IMR-90 (cell line): ENCODE measurements at regions not wholly inside any gene's neighbourhood (a gene's known extent, or its start where the extent isn't known, plus 50 kb on each side); places are given as distances from the start of the nearest gene placed in this dataset.

Experiments used
- ATAC-seq: fragments of 200-7000 bp; cut with Tn5 transposase; 2 replicates; pipeline ENCODE4 v1.9.1; 2020; ENCODE audit warnings: low read depth, mild to moderate bottlenecking, moderate library complexity
- BruUV-seq: library from RNA; stranded (reverse); fragments of 400-500 nt; replicated peaks from 2 replicates; lab custom pipeline; 2021; lab: Mats Ljungman, UMichigan
- CTCF ChIA-PET: fragments of 300-600 bp; formaldehyde crosslinking; extraction: SDS; loops from one replicate; lab custom pipeline; 2021; ENCODE audit warnings: antibody characterized with exemption; lab: Yijun Ruan, JAX
- POLR2A ChIA-PET: fragments of 300-600 bp; sonication (Branson Sonifier 250); formaldehyde crosslinking; loops from one replicate; lab custom pipeline; 2022; ENCODE audit warnings: antibody characterized with exemption; ENCODE audit not compliant: unreplicated experiment; lab: Charles Lee
- DNase-seq: peaks from one replicate; pipeline ENCODE4 v3.0.0; 2013
- H2AFZ ChIP-seq: replicated peaks from 2 replicates; pipeline ENCODE3; 2013; ENCODE audit warnings: low read length, mild to moderate bottlenecking; ENCODE audit not compliant: poor library complexity
- H2AK5ac ChIP-seq: 2 replicates; pipeline ENCODE4 v1.6.1; 2013; ENCODE audit warnings: low read depth, low read length, inconsistent platforms
- H2AK9ac ChIP-seq: replicated peaks from 2 replicates; pipeline ENCODE3; 2013; ENCODE audit warnings: mild to moderate bottlenecking, low read depth, low read length, moderate library complexity; ENCODE audit not compliant: poor library complexity
- H2BK120ac ChIP-seq: 2 replicates; pipeline ENCODE4 v1.6.1; 2013; ENCODE audit warnings: low read depth, low read length, inconsistent platforms
- H2BK15ac ChIP-seq: 3 replicates; pipeline ENCODE4 v1.6.1; 2013; ENCODE audit warnings: low read depth, low read length, inconsistent platforms
- H2BK20ac ChIP-seq: 2 replicates; pipeline ENCODE4 v1.6.1; 2013; ENCODE audit warnings: low read depth, mild to moderate bottlenecking, inconsistent platforms, low read length, moderate library complexity
- H2BK5ac ChIP-seq: 2 replicates; pipeline ENCODE4 v1.6.1; 2013; ENCODE audit warnings: mild to moderate bottlenecking, low read depth, low read length, inconsistent platforms; ENCODE audit not compliant: poor library complexity, severe bottlenecking
- H3K14ac ChIP-seq: replicated peaks from 2 replicates; pipeline ENCODE4 v1.6.1; 2013; ENCODE audit warnings: low read depth, low read length, inconsistent platforms
- H3K18ac ChIP-seq: 2 replicates; pipeline ENCODE4 v1.6.1; 2013; ENCODE audit warnings: low read depth, low read length, control low read depth
- H3K23ac ChIP-seq: 2 replicates; pipeline ENCODE4 v1.6.1; 2013; ENCODE audit warnings: low read depth, low read length, inconsistent platforms
- H3K27ac ChIP-seq: 2 replicates; pipeline ENCODE4 v1.5.1; 2013; ENCODE audit warnings: mild to moderate bottlenecking, control low read depth, low read length; ENCODE audit not compliant: insufficient read depth
- H3K27me3 ChIP-seq: 2 replicates; pipeline ENCODE4 v1.6.1; 2013; ENCODE audit warnings: low read length; ENCODE audit not compliant: control insufficient read depth, insufficient read depth
- H3K36me3 ChIP-seq: 2 replicates; pipeline ENCODE4 v1.6.1; 2013; ENCODE audit warnings: low read length, mixed read lengths; ENCODE audit not compliant: control insufficient read depth, insufficient read depth
- H3K4ac ChIP-seq: 2 replicates; pipeline ENCODE4 v1.6.1; 2013; ENCODE audit warnings: low read depth, low read length, inconsistent platforms
- H3K4me1 ChIP-seq: 2 replicates; pipeline ENCODE4 v1.6.1; 2013; ENCODE audit warnings: low read length, mixed read lengths; ENCODE audit not compliant: control insufficient read depth, insufficient read depth
- H3K4me2 ChIP-seq: 2 replicates; pipeline ENCODE4 v1.6.1; 2013; ENCODE audit warnings: low read depth, mild to moderate bottlenecking, control low read depth, low read length, moderate library complexity
- H3K4me3 ChIP-seq: 2 replicates; pipeline ENCODE4 v1.5.1; 2013; ENCODE audit warnings: low read depth, mild to moderate bottlenecking, control low read depth, low read length, moderate library complexity; ENCODE audit not compliant: insufficient read depth
- H3K56ac ChIP-seq: 2 replicates; pipeline ENCODE4 v1.6.1; 2013; ENCODE audit warnings: low read length, inconsistent platforms; ENCODE audit not compliant: insufficient read depth; ENCODE audit errors: extremely low read depth
- H3K79me1 ChIP-seq, 2 experiments: 2 replicates each; pipeline ENCODE4 v1.6.1; 2013; ENCODE audit warnings: low read length in 2 of 2, inconsistent platforms in 1 of 2, low read depth in 1 of 2
- H3K9ac ChIP-seq: 2 replicates; pipeline ENCODE4 v1.6.1; 2013; ENCODE audit warnings: low read depth, low read length, control low read depth
- H3K9me1 ChIP-seq: 2 replicates; pipeline ENCODE4 v1.6.1; 2013; ENCODE audit warnings: low read length, inconsistent platforms; ENCODE audit not compliant: insufficient read depth
- H3K9me3 ChIP-seq: 2 replicates; pipeline ENCODE4 v1.6.1; 2013; ENCODE audit warnings: low read length; ENCODE audit not compliant: control insufficient read depth, insufficient read depth
- H4K20me1 ChIP-seq: 2 replicates; pipeline ENCODE4 v1.6.1; 2013; ENCODE audit warnings: low read length, inconsistent platforms; ENCODE audit not compliant: insufficient read depth
- H4K5ac ChIP-seq: 2 replicates; pipeline ENCODE4 v1.6.1; 2013; ENCODE audit warnings: mild to moderate bottlenecking, low read depth, low read length, control low read depth
- H4K8ac ChIP-seq, 2 experiments: 2 replicates each; pipeline ENCODE4 v1.6.1; 2013; ENCODE audit warnings: low read depth in 2 of 2, low read length in 2 of 2, control low read depth in 1 of 2, inconsistent platforms in 1 of 2
- H4K91ac ChIP-seq: 2 replicates; pipeline ENCODE4 v1.6.1; 2013; ENCODE audit warnings: low read depth, low read length, inconsistent platforms; ENCODE audit not compliant: insufficient read depth
- BHLHE40 ChIP-seq: fragments of 150-350 bp; IDR thresholded peaks from 2 replicates; pipeline ENCODE4 v1.6.1; 2016; ENCODE audit warnings: mild to moderate bottlenecking, low read depth, low read length
- CHD1 ChIP-seq: IDR thresholded peaks from 2 replicates; pipeline ENCODE4 v1.6.1; 2012; ENCODE audit warnings: low read depth, low read length, improper control_type of control experiment
- FOS ChIP-seq: fragments of 150-350 bp; IDR thresholded peaks from 2 replicates; pipeline ENCODE4 v1.6.1; 2016; ENCODE audit warnings: low read depth, low read length
- MAFK ChIP-seq: IDR thresholded peaks from 2 replicates; pipeline ENCODE4 v1.6.1; 2012; ENCODE audit warnings: low read depth, low read length, improper control_type of control experiment
- MAZ ChIP-seq: IDR thresholded peaks from 2 replicates; pipeline ENCODE4 v1.6.1; 2012; ENCODE audit warnings: low read depth, mild to moderate bottlenecking, low read length, improper control_type of control experiment, moderate library complexity, borderline replicate concordance
- MXI1 ChIP-seq: IDR thresholded peaks from 2 replicates; pipeline ENCODE4 v1.6.1; 2012; ENCODE audit warnings: low read depth, mild to moderate bottlenecking, low read length, moderate library complexity, borderline replicate concordance
- POLR2A ChIP-seq: IDR thresholded peaks from 2 replicates; pipeline ENCODE4 v1.6.1; 2012; ENCODE audit warnings: mild to moderate bottlenecking, low read depth, low read length
- RFX5 ChIP-seq: IDR thresholded peaks from 2 replicates; pipeline ENCODE4 v1.8.0; 2012; ENCODE audit warnings: low read depth, mild to moderate bottlenecking, low read length, moderate library complexity
- SMC3 ChIP-seq: fragments of 150-350 bp; IDR thresholded peaks from 2 replicates; pipeline ENCODE4 v1.6.1; 2016; ENCODE audit warnings: low read depth, mild to moderate bottlenecking, antibody characterized with exemption, low read length, moderate library complexity
- WGBS, 2 experiments: methylation state at CpG; one replicate each; pipeline versions ENCODE4 v1.1.5 to v1.1.7; 2013; ENCODE audit warnings: missing lambda C conversion rate in 2 of 2; ENCODE audit not compliant: insufficient read length in 1 of 2; ENCODE audit errors: extremely low coverage in 2 of 2; 5-methylcytosine and 5-hydroxymethylcytosine counted together
- dilution Hi-C: fragments of 300-500 bp; cut with HindIII; formaldehyde crosslinking; loops from one replicate; pipeline ENCODE4 v1.14.3; 2018; ENCODE audit warnings: low sequenced_read_pairs; ENCODE audit not compliant: unreplicated experiment
- in situ Hi-C: fragments of 300-500 bp; cut with MboI; formaldehyde crosslinking; loops from 3 replicates; pipeline ENCODE4 v1.14.3; 2019; ENCODE audit warnings: low sequenced_read_pairs, inconsistent platforms, mixed read lengths
- intact Hi-C: fragments of 100-400 bp; cut with micrococcal nuclease; formaldehyde crosslinking; loops from 2 replicates; pipeline ENCODE4 v1.10.0; 2022
- TF ChIP-seq, protein P1 (sequence below): fragments of 150-350 bp; IDR thresholded peaks from 2 replicates; pipeline ENCODE4 v1.6.1; 2016; ENCODE audit warnings: low read depth, mild to moderate bottlenecking, low read length, moderate library complexity, borderline replicate concordance
- TF ChIP-seq, protein P2 (sequence below): conservative IDR thresholded peaks from 2 replicates; pipeline ENCODE4 v1.5.1; 2012; ENCODE audit warnings: mild to moderate bottlenecking, low read depth, low read length, improper control_type of control experiment

DNA sequence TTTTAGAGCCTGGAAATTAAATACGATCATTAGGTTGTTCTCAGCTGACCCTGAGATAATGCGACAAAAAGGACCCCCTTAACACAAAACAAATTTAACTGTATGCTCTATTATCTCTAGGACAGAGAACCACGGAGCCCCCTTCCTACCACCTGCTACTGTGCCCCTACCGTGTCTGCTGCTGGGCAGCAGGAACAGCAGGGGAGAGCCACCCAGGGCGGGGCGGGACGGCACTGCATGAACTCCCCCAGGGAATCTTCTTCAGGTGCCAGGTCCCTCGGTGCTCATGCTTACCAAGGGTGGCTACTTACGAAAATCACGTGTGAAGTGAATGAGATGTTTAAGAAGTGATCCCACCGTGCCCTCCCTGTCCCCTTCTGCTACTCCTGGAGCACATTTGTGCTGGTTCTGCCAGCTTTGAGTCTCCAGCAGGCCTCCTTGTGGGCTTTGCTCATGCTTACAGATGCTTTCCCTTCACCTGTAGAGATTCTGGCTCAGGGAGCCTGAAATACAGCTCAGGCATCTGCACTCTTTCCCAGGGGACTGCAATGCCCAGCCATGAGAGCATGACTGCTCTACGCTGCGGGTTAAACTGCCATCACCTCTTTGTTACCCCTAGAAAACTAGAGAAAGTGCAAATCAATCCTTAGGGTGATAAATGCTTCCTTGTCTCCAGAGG lies 59.9 kb downstream of the MRPL32 start:
- Histone ChIP-seq H2BK5ac (no peak overlapping the region), H4K8ac (no peak overlapping the region), H3K36me3 (no peaks in the 10 kb centered on the region), H2BK120ac (no peak overlapping the region), H3K9ac (no peak overlapping the region), H2AK9ac (no peak overlapping the region), H3K27me3 (peaks cover 5% of the 10 kb centered on the region), H2AK5ac (no peak overlapping the region), H3K4ac (no peak overlapping the region), H3K18ac (no peak overlapping the region), H3K9me3 (no peaks in the 10 kb centered on the region), H3K27ac (no peak overlapping the region), H4K5ac (no peak overlapping the region), H3K23ac (no peak overlapping the region), H2AFZ (no peak overlapping the region), H3K14ac (no peak overlapping the region), H3K4me2 (no peak overlapping the region), H3K9me1 (no peaks in the 10 kb centered on the region), H2BK15ac (no peak overlapping the region), H3K56ac (no peak overlapping the region), H3K4me3 (no peak overlapping the region), H2BK20ac (no peak overlapping the region), H3K79me1 (no peaks in the 10 kb centered on the region), H4K20me1 (no peaks in the 10 kb centered on the region), H3K4me1 (no peaks in the 10 kb centered on the region), H4K91ac (no peak overlapping the region)
- ChIA-PET CTCF (no interaction called here), POLR2A (no interaction called here)
- TF ChIP-seq, protein P1, sequence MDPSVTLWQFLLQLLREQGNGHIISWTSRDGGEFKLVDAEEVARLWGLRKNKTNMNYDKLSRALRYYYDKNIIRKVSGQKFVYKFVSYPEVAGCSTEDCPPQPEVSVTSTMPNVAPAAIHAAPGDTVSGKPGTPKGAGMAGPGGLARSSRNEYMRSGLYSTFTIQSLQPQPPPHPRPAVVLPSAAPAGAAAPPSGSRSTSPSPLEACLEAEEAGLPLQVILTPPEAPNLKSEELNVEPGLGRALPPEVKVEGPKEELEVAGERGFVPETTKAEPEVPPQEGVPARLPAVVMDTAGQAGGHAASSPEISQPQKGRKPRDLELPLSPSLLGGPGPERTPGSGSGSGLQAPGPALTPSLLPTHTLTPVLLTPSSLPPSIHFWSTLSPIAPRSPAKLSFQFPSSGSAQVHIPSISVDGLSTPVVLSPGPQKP: no peak
- TF ChIP-seq MXI1 (no peak), BHLHE40 (no peak), POLR2A (no peak), RFX5 (no peak), MAFK (no peak), MAZ (no peak), FOS (no peak), SMC3 (no peak), CHD1 (no peak)
- TF ChIP-seq, protein P2, sequence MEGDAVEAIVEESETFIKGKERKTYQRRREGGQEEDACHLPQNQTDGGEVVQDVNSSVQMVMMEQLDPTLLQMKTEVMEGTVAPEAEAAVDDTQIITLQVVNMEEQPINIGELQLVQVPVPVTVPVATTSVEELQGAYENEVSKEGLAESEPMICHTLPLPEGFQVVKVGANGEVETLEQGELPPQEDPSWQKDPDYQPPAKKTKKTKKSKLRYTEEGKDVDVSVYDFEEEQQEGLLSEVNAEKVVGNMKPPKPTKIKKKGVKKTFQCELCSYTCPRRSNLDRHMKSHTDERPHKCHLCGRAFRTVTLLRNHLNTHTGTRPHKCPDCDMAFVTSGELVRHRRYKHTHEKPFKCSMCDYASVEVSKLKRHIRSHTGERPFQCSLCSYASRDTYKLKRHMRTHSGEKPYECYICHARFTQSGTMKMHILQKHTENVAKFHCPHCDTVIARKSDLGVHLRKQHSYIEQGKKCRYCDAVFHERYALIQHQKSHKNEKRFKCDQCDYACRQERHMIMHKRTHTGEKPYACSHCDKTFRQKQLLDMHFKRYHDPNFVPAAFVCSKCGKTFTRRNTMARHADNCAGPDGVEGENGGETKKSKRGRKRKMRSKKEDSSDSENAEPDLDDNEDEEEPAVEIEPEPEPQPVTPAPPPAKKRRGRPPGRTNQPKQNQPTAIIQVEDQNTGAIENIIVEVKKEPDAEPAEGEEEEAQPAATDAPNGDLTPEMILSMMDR: no peak
- intact Hi-C loops (no loop called here), in situ Hi-C loops (no loop called here), dilution Hi-C loops (no loop called here)
- ATAC-seq (no peak), DNase-seq (no peak)
- WGBS, 2 experiments: no CpG with 5 or more reads among the region's 13 CpGs
- no TSS peak for BruUV-seq
